ENCODE measurements at regions not wholly inside any gene's neighbourhood (a gene's known extent, or its start where the extent isn't known, plus 50 kb on each side); places are given as distances from the start of the nearest gene placed in this dataset.

GRCh38 chr14:76654573-76655108, 106.6 kb upstream of the VASH1 start:
- WGBS (ENCODE audit: insufficient coverage): 89% methylated on average over 8 of the region's 10 CpGs
- no peaks in the 10 kb centered on the region for H3K4me1 Mint-ChIP-seq
- no peak overlapping the region for H3K27ac Mint-ChIP-seq

DNA sequence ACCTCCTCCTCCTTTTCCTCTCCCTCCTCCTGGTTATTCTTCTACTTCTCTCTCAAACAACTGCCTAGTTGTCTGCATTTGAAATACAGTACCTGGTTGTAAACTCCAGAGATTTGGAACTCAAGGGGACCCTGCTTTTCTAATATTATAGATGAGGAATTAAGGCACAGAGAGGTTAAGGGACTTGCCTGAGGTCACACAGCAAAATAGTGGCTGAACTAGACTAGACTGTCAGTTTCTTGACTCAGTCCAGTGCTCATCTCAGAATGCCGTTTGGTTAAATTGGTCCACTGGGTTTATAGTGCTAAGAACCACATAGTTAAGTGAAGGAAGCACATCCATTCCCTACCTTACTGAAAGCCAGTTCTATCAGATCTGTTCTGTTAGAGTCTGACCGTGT, 105.9 kb upstream of the VASH1 start:
- H3K27ac ChIP-seq (ENCODE audit: low read depth in 1 of 2, low read length in 2 of 2): no peak overlapping the region
- DNase-seq: no peak
- no peak overlapping the region for H3K27ac Mint-ChIP-seq
- TF ChIP-seq, protein P1, sequence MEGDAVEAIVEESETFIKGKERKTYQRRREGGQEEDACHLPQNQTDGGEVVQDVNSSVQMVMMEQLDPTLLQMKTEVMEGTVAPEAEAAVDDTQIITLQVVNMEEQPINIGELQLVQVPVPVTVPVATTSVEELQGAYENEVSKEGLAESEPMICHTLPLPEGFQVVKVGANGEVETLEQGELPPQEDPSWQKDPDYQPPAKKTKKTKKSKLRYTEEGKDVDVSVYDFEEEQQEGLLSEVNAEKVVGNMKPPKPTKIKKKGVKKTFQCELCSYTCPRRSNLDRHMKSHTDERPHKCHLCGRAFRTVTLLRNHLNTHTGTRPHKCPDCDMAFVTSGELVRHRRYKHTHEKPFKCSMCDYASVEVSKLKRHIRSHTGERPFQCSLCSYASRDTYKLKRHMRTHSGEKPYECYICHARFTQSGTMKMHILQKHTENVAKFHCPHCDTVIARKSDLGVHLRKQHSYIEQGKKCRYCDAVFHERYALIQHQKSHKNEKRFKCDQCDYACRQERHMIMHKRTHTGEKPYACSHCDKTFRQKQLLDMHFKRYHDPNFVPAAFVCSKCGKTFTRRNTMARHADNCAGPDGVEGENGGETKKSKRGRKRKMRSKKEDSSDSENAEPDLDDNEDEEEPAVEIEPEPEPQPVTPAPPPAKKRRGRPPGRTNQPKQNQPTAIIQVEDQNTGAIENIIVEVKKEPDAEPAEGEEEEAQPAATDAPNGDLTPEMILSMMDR (IDR thresholded peaks at IDR 0.05): no peak
- no peak overlapping the region for H3K4me3 ChIP-seq (replicated peaks in 1 of 3; ENCODE audit: low read depth in 2 of 3, low read length in 3 of 3)
- no peaks in the 10 kb centered on the region for H4K20me1 ChIP-seq (ENCODE audit: insufficient read depth, low read length)
- 90% methylated on average over 1 of the region's 2 CpGs for WGBS (ENCODE audit: insufficient coverage)
- no peak overlapping the region for H3K4me3 Mint-ChIP-seq
- H3K4me2 ChIP-seq (replicated peaks; ENCODE audit: extremely low read depth, low read length, poor library complexity, severe bottlenecking): no peak overlapping the region
- no peaks in the 10 kb centered on the region for H3K36me3 Mint-ChIP-seq
- peaks cover 11 to 18% (median 14%) of the 10 kb centered on the region in 7 donors for H3K9me3 Mint-ChIP-seq
- no peaks in the 10 kb centered on the region for H3K4me1 Mint-ChIP-seq
- H3K27me3 ChIP-seq (ENCODE audit: control insufficient read depth in 2 of 2, insufficient read depth in 2 of 2, low read length in 2 of 2): no peaks in the 10 kb centered on the region
- no peak overlapping the region for H2AFZ ChIP-seq (ENCODE audit: insufficient read depth, low read depth, low read length, poor library complexity, severe bottlenecking)
- peaks cover 2 to 10% (median 5%) of the 10 kb centered on the region in 3 donors for H3K27me3 Mint-ChIP-seq (ENCODE audit: low read depth in 3 of 3)
- intact Hi-C loops (cut with micrococcal nuclease): no loop called here
- H3K9me3 ChIP-seq (replicated peaks in 1 of 2; ENCODE audit: control insufficient read depth in 1 of 2, insufficient read depth in 1 of 2, low read length in 2 of 2): peaks cover 8 to 10% of the 10 kb centered on the region in 2 donors
- no peaks in the 10 kb centered on the region for H3K4me1 ChIP-seq (ENCODE audit: control insufficient read depth in 1 of 2, insufficient read depth in 2 of 2, low read length in 2 of 2)
- H3K9ac ChIP-seq (ENCODE audit: insufficient read depth, low read length, poor library complexity, severe bottlenecking): no peak overlapping the region
- H3K79me2 ChIP-seq (ENCODE audit: insufficient read depth, low read length): no peaks in the 10 kb centered on the region
- no peaks in the 10 kb centered on the region for H3K36me3 ChIP-seq (replicated peaks in 1 of 2; ENCODE audit: control insufficient read depth in 1 of 2, insufficient read depth in 2 of 2, low read length in 2 of 2)

More at GRCh38 chr14:76654573-76655108, 106.6 kb upstream of the VASH1 start:
- Mint-ChIP-seq H3K36me3 (no peaks in the 10 kb centered on the region), H3K27me3 (ENCODE audit: low read depth in 3 of 3) (peaks cover 5 to 6% (median 5%) of the 10 kb centered on the region in 3 donors), H3K9me3 (peaks cover 10 to 17% (median 12%) of the 10 kb centered on the region in 7 donors), H3K4me3 (no peak overlapping the region)
- Histone ChIP-seq H3K27ac (ENCODE audit: low read depth in 1 of 2, low read length in 2 of 2) (no peak overlapping the region), H3K9me3 (replicated peaks in 1 of 2; ENCODE audit: control insufficient read depth in 1 of 2, insufficient read depth in 1 of 2, low read length in 2 of 2) (peaks cover 8 to 10% of the 10 kb centered on the region in 2 donors), H4K20me1 (ENCODE audit: insufficient read depth, low read length) (no peaks in the 10 kb centered on the region), H2AFZ (ENCODE audit: insufficient read depth, low read depth, low read length, poor library complexity, severe bottlenecking) (no peak overlapping the region), H3K27me3 (ENCODE audit: control insufficient read depth in 2 of 2, insufficient read depth in 2 of 2, low read length in 2 of 2) (no peaks in the 10 kb centered on the region), H3K4me2 (replicated peaks; ENCODE audit: extremely low read depth, low read length, poor library complexity, severe bottlenecking) (no peak overlapping the region), H3K4me3 (replicated peaks in 1 of 3; ENCODE audit: low read depth in 2 of 3, low read length in 3 of 3) (no peak overlapping the region), H3K9ac (ENCODE audit: insufficient read depth, low read length, poor library complexity, severe bottlenecking) (no peak overlapping the region), H3K4me1 (ENCODE audit: control insufficient read depth in 1 of 2, insufficient read depth in 2 of 2, low read length in 2 of 2) (no peaks in the 10 kb centered on the region), H3K79me2 (ENCODE audit: insufficient read depth, low read length) (no peaks in the 10 kb centered on the region), H3K36me3 (replicated peaks in 1 of 2; ENCODE audit: control insufficient read depth in 1 of 2, insufficient read depth in 2 of 2, low read length in 2 of 2) (no peaks in the 10 kb centered on the region)
- DNase-seq: no peak
- TF ChIP-seq, protein P1 (IDR thresholded peaks at IDR 0.05): no peak
- intact Hi-C loops (cut with micrococcal nuclease): no loop called here
